Fibroblast of villous mesenchyme (primary cell): ENCODE measurements at regions not wholly inside any gene's neighbourhood (a gene's known extent, or its start where the extent isn't known, plus 50 kb on each side); places are given as distances from the start of the nearest gene placed in this dataset.

Experiments used
- DNase-seq: peaks from one replicate; pipeline ENCODE4 v3.0.0-alpha.2; 2010; ENCODE audit warnings: low read depth
- H3K4me3 ChIP-seq: 2 replicates; pipeline ENCODE4 v1.5.1; 2011; ENCODE audit warnings: low read depth, mild to moderate bottlenecking, low read length
- TF ChIP-seq, protein P1 (sequence below): IDR thresholded peaks from 2 replicates; pipeline ENCODE4 v1.5.1; 2012; ENCODE audit warnings: low read depth, mild to moderate bottlenecking, low read length; ENCODE audit not compliant: insufficient read depth

DNA sequence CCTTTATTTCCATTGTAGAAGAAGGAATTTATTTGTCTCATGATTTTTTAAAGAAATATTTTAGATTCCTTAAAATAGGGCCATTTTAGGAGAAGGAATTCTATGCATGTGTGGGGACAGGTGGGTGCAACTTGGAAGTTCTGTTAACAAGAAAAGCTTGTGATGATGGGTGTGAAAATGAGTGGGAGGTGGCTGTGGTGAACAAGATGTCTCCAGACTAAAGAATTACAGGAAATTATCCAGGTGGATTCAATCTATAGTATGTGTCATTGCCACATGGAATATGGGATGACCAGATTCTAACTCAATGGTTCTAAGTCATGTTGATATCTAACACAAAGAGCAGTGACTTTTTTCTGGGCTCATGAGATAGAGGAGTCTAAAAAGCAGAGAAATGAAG lies 229.6 kb upstream of the IGFBP3 start:
- no peak overlapping the region for H3K4me3 ChIP-seq
- TF ChIP-seq, protein P1, sequence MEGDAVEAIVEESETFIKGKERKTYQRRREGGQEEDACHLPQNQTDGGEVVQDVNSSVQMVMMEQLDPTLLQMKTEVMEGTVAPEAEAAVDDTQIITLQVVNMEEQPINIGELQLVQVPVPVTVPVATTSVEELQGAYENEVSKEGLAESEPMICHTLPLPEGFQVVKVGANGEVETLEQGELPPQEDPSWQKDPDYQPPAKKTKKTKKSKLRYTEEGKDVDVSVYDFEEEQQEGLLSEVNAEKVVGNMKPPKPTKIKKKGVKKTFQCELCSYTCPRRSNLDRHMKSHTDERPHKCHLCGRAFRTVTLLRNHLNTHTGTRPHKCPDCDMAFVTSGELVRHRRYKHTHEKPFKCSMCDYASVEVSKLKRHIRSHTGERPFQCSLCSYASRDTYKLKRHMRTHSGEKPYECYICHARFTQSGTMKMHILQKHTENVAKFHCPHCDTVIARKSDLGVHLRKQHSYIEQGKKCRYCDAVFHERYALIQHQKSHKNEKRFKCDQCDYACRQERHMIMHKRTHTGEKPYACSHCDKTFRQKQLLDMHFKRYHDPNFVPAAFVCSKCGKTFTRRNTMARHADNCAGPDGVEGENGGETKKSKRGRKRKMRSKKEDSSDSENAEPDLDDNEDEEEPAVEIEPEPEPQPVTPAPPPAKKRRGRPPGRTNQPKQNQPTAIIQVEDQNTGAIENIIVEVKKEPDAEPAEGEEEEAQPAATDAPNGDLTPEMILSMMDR, result no peak
- DNase-seq, result no peak

DNA sequence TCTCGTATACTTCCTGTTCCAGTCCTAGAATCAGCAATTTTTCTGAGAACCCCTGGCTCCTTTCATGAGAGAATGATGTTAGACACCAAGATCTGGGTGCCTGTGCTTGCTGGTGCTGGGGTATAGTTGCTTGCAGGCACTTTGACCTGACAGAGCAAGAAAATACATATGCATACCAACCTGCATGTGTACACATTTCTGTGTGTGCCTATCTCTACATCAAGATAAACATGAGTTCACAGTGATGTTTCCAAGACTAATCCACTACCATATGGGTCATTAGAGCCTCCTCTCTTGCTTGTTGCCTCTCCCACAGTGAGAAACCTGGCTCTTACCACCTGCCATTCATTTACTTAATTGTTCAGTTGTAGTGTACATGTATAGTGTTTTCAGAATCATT lies 229.1 kb upstream of the IGFBP3 start:
- DNase-seq, result no peak
- TF ChIP-seq, protein P1, result no peak
- no peak overlapping the region for H3K4me3 ChIP-seq

DNA sequence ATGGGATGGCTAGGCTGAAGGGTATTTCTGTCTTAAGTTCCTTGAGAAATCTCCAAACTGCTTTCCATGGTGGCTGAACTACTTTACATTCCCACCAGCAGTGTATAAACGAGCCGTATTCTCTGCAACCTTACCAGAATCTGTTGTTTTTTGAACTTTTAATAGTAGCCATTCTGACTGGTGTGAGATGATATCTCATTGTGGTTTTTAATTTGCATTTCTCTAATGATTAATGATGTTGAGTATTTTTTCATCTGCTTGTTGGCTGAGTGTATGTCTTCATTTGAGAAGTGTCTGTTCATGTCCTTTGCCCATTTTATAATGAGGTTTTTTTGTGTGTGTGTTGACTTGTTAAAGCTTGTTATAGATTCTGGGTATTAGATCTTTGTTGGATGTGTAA lies 226.8 kb upstream of the IGFBP3 start:
- no peak overlapping the region for H3K4me3 ChIP-seq
- TF ChIP-seq, protein P1, result no peak
- DNase-seq, result no peak

DNA sequence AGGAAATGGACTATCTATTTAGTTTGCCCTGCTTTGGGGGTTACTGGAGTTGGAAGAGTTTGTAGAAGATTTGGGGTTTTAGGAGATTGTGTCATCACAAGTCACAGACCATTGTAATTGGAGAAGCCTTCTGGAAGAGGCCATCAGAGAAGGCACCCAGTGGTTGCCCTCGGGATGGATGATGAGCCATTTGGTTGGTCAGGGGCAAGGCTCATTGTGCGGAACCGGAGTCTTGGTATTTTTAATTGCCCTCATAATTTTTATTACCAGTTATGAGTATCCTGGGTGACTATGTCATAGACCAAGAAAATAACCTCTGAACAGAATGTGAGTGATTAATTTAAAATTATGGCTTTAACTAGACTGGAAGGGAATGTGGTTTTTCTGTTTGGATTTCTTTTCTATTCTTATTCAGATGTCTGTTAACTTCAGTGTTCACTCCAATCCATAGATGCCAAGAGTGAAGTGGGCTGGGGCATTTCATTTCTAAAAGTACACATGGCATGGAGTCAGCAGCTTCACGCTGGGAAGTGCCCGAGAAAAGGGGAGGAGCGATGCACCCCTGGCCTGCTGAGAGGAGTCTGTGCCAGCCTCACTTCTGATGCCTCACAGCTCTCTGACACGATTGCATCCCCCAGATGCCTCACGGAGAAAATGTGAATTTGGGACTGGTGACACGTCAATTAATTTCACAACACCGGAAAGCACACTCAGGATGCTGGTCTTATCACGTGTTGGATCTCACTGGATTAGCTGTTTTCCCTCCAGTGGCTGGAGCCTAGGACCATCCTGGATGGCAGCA lies 225.6 kb upstream of the IGFBP3 start:
- TF ChIP-seq, protein P1, result no peak
- no peak overlapping the region for H3K4me3 ChIP-seq
- peak; percentile 41 for DNase-seq

DNA sequence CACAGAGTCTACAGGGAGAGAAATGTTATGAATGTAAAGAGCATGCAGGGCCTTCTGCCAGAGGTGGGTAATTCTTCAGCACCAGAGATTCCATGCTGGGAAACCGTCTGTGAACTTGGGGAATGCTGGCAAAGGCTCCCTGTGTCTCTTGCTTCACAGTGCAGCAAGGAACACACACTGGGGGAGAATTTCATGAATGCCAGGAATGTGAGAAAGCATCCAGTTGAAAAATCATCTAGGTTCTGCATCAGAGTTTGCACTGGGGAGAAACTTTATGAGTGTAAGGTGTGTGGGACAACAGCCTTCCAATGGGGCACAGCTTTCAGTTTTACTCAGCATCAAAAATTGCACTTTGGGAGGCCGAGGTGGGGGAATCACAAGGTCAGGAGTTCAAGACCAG lies 224.3 kb upstream of the IGFBP3 start:
- DNase-seq, result peak; percentile 87
- no peak overlapping the region for H3K4me3 ChIP-seq
- TF ChIP-seq, protein P1, result no peak

DNA sequence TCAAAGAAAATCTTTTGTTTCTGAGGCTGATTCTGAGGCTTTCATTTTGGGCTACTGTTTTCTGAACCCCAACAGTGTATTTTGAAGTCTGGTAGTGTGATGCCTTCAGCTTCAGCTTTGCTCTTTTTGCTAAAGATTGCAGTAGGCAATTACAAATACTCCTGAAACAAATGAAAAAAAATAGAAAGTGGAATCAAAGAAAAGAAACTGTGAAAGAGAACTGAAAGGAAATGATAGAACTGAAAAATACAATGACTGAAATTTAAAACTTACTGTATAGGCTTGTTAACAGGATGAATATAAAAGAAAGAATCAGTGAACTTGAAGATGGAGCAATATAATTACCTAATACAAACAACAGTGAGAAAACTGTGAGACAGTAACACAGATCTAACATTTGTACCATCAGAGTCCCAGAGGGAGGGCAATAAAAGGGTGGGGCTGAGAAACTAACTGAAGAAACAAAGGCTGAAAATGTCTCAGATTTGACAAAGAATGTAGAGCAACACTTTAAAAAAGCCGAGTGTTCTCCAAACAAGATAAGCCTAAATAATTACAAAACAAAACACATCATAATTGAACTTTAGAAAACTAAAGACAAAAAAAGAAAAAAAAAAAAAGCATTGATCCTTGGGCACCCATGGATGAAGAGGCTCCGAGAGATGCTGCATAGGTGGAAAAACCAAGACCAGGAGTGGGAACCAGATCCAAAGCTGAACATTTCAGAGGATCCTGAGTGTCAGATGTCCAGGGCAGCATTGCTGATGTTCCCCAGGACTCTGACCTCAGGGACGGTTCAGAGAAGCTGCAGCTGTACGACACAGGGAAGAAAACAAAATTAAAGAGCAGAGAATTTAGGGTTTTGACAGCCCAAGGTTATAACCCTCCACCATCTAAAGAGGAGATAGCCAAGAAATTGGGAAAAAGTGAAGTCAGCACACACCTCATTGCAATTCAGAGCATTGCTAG lies 223.2 kb upstream of the IGFBP3 start:
- no peak for DNase-seq
- no peak overlapping the region for H3K4me3 ChIP-seq
- TF ChIP-seq, protein P1, result no peak
